Smooth muscle cell (in vitro differentiated cells): ENCODE measurements at regions not wholly inside any gene's neighbourhood (a gene's known extent, or its start where the extent isn't known, plus 50 kb on each side); places are given as distances from the start of the nearest gene placed in this dataset.

Experiments
- DNase-seq: peaks from one replicate; lab custom pipeline; 2025; ENCODE audit not compliant: unreplicated experiment; lab: John Stamatoyannopoulos, UW
- H2AFZ ChIP-seq: fragments of 200-600 bp; sonication (generic); 2 replicates; pipeline ENCODE4 v1.6.0; 2016; ENCODE audit warnings: antibody characterized with exemption, low read depth, mild to moderate bottlenecking
- H3F3A ChIP-seq: fragments of 200-600 bp; sonication (generic); 2 replicates; pipeline ENCODE4 v1.6.0; 2017; ENCODE audit warnings: antibody characterized with exemption, low read depth
- H3K27ac ChIP-seq: fragments of 200-600 bp; sonication (generic); 2 replicates; pipeline ENCODE4 v1.5.1; 2016; ENCODE audit warnings: low read depth, mild to moderate bottlenecking
- H3K27me3 ChIP-seq: fragments of 200-600 bp; sonication (generic); 2 replicates; pipeline ENCODE4 v1.6.1; 2016; ENCODE audit warnings: low read depth, mild to moderate bottlenecking
- H3K36me3 ChIP-seq: fragments of 200-600 bp; sonication (generic); 2 replicates; pipeline ENCODE4 v1.5.1; 2016; ENCODE audit warnings: low read depth
- H3K4me1 ChIP-seq: fragments of 200-600 bp; sonication (generic); 2 replicates; pipeline ENCODE4 v1.5.1; 2016; ENCODE audit warnings: low read depth
- H3K4me2 ChIP-seq: fragments of 200-600 bp; sonication (generic); 2 replicates; pipeline ENCODE4 v1.6.0; 2016; ENCODE audit warnings: mild to moderate bottlenecking
- H3K4me3 ChIP-seq: fragments of 200-600 bp; sonication (generic); 2 replicates; pipeline ENCODE4 v1.5.1; 2016; ENCODE audit warnings: mild to moderate bottlenecking
- H3K79me2 ChIP-seq: fragments of 200-600 bp; sonication (generic); 2 replicates; pipeline ENCODE4 v1.6.0; 2016; ENCODE audit warnings: low read depth, mild to moderate bottlenecking
- H3K9ac ChIP-seq: fragments of 200-600 bp; sonication (generic); 2 replicates; pipeline ENCODE4 v1.6.0; 2016; ENCODE audit warnings: low read depth
- H3K9me3 ChIP-seq: fragments of 200-600 bp; sonication (generic); replicated peaks from 2 replicates; pipeline ENCODE4 v1.5.1; 2016; ENCODE audit warnings: low read depth
- H4K20me1 ChIP-seq: fragments of 200-600 bp; sonication (generic); 2 replicates; pipeline ENCODE4 v1.6.0; 2016; ENCODE audit warnings: low read depth
- TF ChIP-seq, protein P1 (sequence below): fragments of 200-600 bp; sonication (generic); IDR thresholded peaks from 2 replicates; pipeline ENCODE4 v1.5.1; 2017; ENCODE audit warnings: borderline replicate concordance, mild to moderate bottlenecking, antibody characterized with exemption; ENCODE audit not compliant: insufficient read depth, poor library complexity, severe bottlenecking

DNA sequence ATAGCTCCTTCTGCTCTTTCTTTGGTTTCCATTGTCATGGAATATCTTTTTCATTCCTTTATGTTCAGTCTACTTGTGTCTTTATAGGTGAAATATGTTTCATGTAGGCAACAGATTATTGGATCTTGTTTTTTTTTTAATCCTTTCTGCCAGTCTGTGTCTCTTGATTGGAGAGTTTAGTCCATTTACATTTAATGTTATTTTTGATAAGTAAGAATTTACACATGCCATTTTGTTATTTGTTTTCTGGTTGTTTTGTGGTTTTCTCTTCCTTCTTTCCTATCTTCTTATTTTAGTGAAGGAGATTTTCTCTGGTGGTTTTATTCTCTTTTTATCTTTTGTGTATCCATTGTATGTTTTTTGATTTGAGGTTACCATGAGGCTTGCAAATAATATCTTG, 52.5 kb upstream of the TAS2R16 start:
- no peaks in the 10 kb centered on the region for H3F3A ChIP-seq
- TF ChIP-seq, protein P1, sequence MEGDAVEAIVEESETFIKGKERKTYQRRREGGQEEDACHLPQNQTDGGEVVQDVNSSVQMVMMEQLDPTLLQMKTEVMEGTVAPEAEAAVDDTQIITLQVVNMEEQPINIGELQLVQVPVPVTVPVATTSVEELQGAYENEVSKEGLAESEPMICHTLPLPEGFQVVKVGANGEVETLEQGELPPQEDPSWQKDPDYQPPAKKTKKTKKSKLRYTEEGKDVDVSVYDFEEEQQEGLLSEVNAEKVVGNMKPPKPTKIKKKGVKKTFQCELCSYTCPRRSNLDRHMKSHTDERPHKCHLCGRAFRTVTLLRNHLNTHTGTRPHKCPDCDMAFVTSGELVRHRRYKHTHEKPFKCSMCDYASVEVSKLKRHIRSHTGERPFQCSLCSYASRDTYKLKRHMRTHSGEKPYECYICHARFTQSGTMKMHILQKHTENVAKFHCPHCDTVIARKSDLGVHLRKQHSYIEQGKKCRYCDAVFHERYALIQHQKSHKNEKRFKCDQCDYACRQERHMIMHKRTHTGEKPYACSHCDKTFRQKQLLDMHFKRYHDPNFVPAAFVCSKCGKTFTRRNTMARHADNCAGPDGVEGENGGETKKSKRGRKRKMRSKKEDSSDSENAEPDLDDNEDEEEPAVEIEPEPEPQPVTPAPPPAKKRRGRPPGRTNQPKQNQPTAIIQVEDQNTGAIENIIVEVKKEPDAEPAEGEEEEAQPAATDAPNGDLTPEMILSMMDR: no peak
- no peak overlapping the region for H3K9ac ChIP-seq
- H2AFZ ChIP-seq: no peak overlapping the region
- H3K79me2 ChIP-seq: no peaks in the 10 kb centered on the region
- no peak for DNase-seq
- no peak overlapping the region for H3K4me3 ChIP-seq
- no peaks in the 10 kb centered on the region for H3K9me3 ChIP-seq
- H3K27ac ChIP-seq: no peak overlapping the region
- H3K27me3 ChIP-seq: no peaks in the 10 kb centered on the region
- no peak overlapping the region for H3K4me2 ChIP-seq
- no peaks in the 10 kb centered on the region for H3K4me1 ChIP-seq
- no peaks in the 10 kb centered on the region for H4K20me1 ChIP-seq
- H3K36me3 ChIP-seq: peaks cover 6% of the 10 kb centered on the region
